GM23338 (cell line): ENCODE measurements at regions not wholly inside any gene's neighbourhood (a gene's known extent, or its start where the extent isn't known, plus 50 kb on each side); places are given as distances from the start of the nearest gene placed in this dataset.

Experiments
- EZH2 ChIP-seq: fragments of 200-600 bp; sonication (generic); IDR thresholded peaks from one replicate; pipeline ENCODE4 v1.8.0; 2017; ENCODE audit warnings: antibody characterized with exemption, mild to moderate bottlenecking, low read depth; ENCODE audit not compliant: unreplicated experiment
- EZH2phosphoT487 ChIP-seq: fragments of 200-600 bp; sonication (generic); IDR thresholded peaks from one replicate; pipeline ENCODE4 v1.8.1; 2018; ENCODE audit warnings: antibody characterized with exemption; ENCODE audit not compliant: unreplicated experiment
- POLR2AphosphoS5 ChIP-seq: IDR thresholded peaks from 2 replicates; pipeline ENCODE4 v1.6.1; 2016; ENCODE audit warnings: antibody characterized with exemption, low read depth
- TF ChIP-seq, protein P1 (sequence below), 2 experiments: fragments of 200-600 bp in 1 of 2; sonication (generic) in 1 of 2; conservative IDR thresholded peaks; 2 replicates each; pipeline versions ENCODE4 v1.5.1 to v1.6.1; 2016 to 2017; ENCODE audit warnings: antibody characterized with exemption in 2 of 2, low read depth in 2 of 2, mild to moderate bottlenecking in 2 of 2, moderate library complexity in 1 of 2

DNA sequence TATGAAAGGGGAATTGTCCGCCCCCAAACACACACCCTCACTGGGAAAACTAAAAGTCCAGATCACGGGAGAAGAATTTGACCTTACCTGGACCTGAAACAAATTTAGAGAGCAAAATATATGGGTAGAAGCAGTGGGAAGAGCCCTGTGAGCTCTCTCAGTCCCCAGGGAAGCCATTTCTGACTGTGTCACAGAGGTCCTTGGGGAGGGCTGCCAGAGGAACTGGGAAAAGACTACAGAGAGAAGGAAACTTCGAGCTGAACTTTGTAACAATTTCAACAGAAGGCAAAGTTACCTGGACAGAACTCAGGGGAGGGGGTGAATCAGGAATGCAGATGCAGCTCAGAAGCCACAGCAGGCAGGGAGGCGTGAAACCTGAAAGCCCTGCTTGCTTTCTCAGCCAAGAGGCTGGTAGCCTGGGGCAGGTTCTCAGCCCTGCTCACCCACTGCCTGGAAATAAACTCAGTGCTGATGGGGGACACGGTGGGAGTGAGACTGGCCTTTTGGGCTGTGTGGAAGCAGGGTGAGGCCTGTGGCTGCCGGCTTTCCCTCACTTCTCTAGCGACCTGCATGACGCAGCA, 163.8 kb downstream of the TMEM200A start:
- TF ChIP-seq, protein P1, sequence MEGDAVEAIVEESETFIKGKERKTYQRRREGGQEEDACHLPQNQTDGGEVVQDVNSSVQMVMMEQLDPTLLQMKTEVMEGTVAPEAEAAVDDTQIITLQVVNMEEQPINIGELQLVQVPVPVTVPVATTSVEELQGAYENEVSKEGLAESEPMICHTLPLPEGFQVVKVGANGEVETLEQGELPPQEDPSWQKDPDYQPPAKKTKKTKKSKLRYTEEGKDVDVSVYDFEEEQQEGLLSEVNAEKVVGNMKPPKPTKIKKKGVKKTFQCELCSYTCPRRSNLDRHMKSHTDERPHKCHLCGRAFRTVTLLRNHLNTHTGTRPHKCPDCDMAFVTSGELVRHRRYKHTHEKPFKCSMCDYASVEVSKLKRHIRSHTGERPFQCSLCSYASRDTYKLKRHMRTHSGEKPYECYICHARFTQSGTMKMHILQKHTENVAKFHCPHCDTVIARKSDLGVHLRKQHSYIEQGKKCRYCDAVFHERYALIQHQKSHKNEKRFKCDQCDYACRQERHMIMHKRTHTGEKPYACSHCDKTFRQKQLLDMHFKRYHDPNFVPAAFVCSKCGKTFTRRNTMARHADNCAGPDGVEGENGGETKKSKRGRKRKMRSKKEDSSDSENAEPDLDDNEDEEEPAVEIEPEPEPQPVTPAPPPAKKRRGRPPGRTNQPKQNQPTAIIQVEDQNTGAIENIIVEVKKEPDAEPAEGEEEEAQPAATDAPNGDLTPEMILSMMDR (conservative IDR thresholded peaks at IDR 0.05; ENCODE audit: low read depth in 2 of 2) = no peak
- TF ChIP-seq EZH2phosphoT487 (no peak), EZH2 (no peak), POLR2AphosphoS5 (no peak)
